ENCODE measurements at regions not wholly inside any gene's neighbourhood (a gene's known extent, or its start where the extent isn't known, plus 50 kb on each side); places are given as distances from the start of the nearest gene placed in this dataset.
"Not testable (repeated sequence)": the region's sequence is repeated elsewhere in the genome, so short reads cannot be mapped to it uniquely, and the experiment has no call there.

GRCh38 chr4:151583157-151583914 lies 174.4 kb downstream of the FHIP1A start:
- Histone ChIP-seq H2AFZ (ENCODE audit: control insufficient read depth, low read depth, low read length) (no peak overlapping the region), H3K4me2 (ENCODE audit: control insufficient read depth, insufficient read depth) (no peak overlapping the region), H3K79me2 (ENCODE audit: control insufficient read depth, insufficient read depth, low read length) (no peaks in the 10 kb centered on the region), H3K4me3 (no peak overlapping the region), H3K36me3 (ENCODE audit: control insufficient read depth in 2 of 2, insufficient read depth in 2 of 2, low read length in 1 of 2) (no peaks in the 10 kb centered on the region), H3K27ac (ENCODE audit: control insufficient read depth, insufficient read depth) (no peak overlapping the region), H3K9ac (ENCODE audit: control insufficient read depth, insufficient read depth, low read length) (no peak overlapping the region), H3K27me3 (replicated peaks in 1 of 2; ENCODE audit: control insufficient read depth in 2 of 2, insufficient read depth in 2 of 2, low read length in 1 of 2) (no peaks in the 10 kb centered on the region), H4K20me1 (ENCODE audit: control insufficient read depth, insufficient read depth) (no peaks in the 10 kb centered on the region), H3K9me3 (replicated peaks; ENCODE audit: control insufficient read depth, insufficient read depth, low read length) (no peaks in the 10 kb centered on the region), H3K4me1 (ENCODE audit: control insufficient read depth, insufficient read depth, low read length) (no peaks in the 10 kb centered on the region)
- ATAC-seq (no peak), DNase-seq (ENCODE audit: low read depth, low spot score) (no peak), FAIRE-seq (no peak)
- CTCF ChIA-PET = interaction anchor here (0.8 kb wide), 1 partner anchor 15 kb away, joined by 3 read pairs; no protein-coding TSS in a partner anchor
- RAD21 ChIA-PET (ENCODE audit: unreplicated experiment) = no interaction called here
- TF ChIP-seq YY1 (IDR thresholded peaks at IDR 0.05; ENCODE audit: low read depth, low read length) (no peak), E4F1 (IDR thresholded peaks at IDR 0.05; ENCODE audit: borderline replicate concordance, partially characterized antibody) (no peak)
- SMC1A ChIA-PET (ENCODE audit: uncharacterized antibody, unreplicated experiment) = no interaction called here
- intact Hi-C loops (cut with micrococcal nuclease; ENCODE audit: unreplicated experiment) (no loop called here), in situ Hi-C loops (cut with MboI) (no loop called here)
- WGBS (ENCODE audit: insufficient coverage, insufficient replicate concordance, low lambda C conversion rate, missing lambda C conversion rate) = 60% methylated on average over 4 of the region's 4 CpGs
- BruUV-seq (replicated peaks) = no TSS peak
- POLR2A ChIA-PET = no interaction called here

GRCh38 chr4:151584101-151584500 lies 175.1 kb downstream of the FHIP1A start:
- in situ Hi-C loops (cut with MboI) = no loop called here
- no peak for TF ChIP-seq BHLHE40 (IDR thresholded peaks at IDR 0.05; ENCODE audit: borderline replicate concordance in 1 of 2, low read depth in 2 of 2, low read length in 1 of 2)
- no peak for TF ChIP-seq BACH1 (IDR thresholded peaks at IDR 0.05; ENCODE audit: borderline replicate concordance)
- no peak for TF ChIP-seq BCL11A (IDR thresholded peaks at IDR 0.05; ENCODE audit: low read depth, low read length)
- no peak for TF ChIP-seq CBX3 (IDR thresholded peaks at IDR 0.05; ENCODE audit: borderline replicate concordance, low read depth)
- no peak for TF ChIP-seq EP300 (IDR thresholded peaks at IDR 0.05; ENCODE audit: borderline replicate concordance in 1 of 2, control insufficient read depth in 1 of 2, low read depth in 2 of 2, low read length in 2 of 2)
- FAIRE-seq (no peak), DNase-seq (ENCODE audit: low read depth, low spot score) (no peak), ATAC-seq (no peak)
- RAD21 ChIA-PET (ENCODE audit: unreplicated experiment) = no interaction called here
- no peaks in the 10 kb centered on the region for H3K27me3 ChIP-seq (replicated peaks in 1 of 2; ENCODE audit: control insufficient read depth in 2 of 2, insufficient read depth in 2 of 2, low read length in 1 of 2)
- H3K9me3 ChIP-seq (replicated peaks; ENCODE audit: control insufficient read depth, insufficient read depth, low read length) = no peaks in the 10 kb centered on the region
- H3K9ac ChIP-seq (ENCODE audit: control insufficient read depth, insufficient read depth, low read length) = no peak overlapping the region
- H2AFZ ChIP-seq (ENCODE audit: control insufficient read depth, low read depth, low read length) = no peak overlapping the region
- H4K20me1 ChIP-seq (ENCODE audit: control insufficient read depth, insufficient read depth) = no peaks in the 10 kb centered on the region
- no peak overlapping the region for H3K27ac ChIP-seq (ENCODE audit: control insufficient read depth, insufficient read depth)
- H3K4me2 ChIP-seq (ENCODE audit: control insufficient read depth, insufficient read depth) = no peak overlapping the region
- no peak overlapping the region for H3K4me3 ChIP-seq
- POLR2A ChIA-PET = no interaction called here
- no peaks in the 10 kb centered on the region for H3K4me1 ChIP-seq (ENCODE audit: control insufficient read depth, insufficient read depth, low read length)
- H3K79me2 ChIP-seq (ENCODE audit: control insufficient read depth, insufficient read depth, low read length) = no peaks in the 10 kb centered on the region
- BruUV-seq (replicated peaks) = no TSS peak
- intact Hi-C loops (cut with micrococcal nuclease; ENCODE audit: unreplicated experiment) = no loop called here
- CTCF ChIA-PET = no interaction called here
- H3K36me3 ChIP-seq (ENCODE audit: control insufficient read depth in 2 of 2, insufficient read depth in 2 of 2, low read length in 1 of 2) = no peaks in the 10 kb centered on the region
- SMC1A ChIA-PET (ENCODE audit: uncharacterized antibody, unreplicated experiment) = interaction anchor here (1.1 kb wide), 1 partner anchor 111 kb away, joined by 3 read pairs; no protein-coding TSS in a partner anchor

GRCh38 chr4:151595629-151596028 lies 165.2 kb downstream of the GATB start:
- H3K4me3 ChIP-seq; BruUV-seq (replicated peaks); H4K20me1 ChIP-seq (ENCODE audit: control insufficient read depth, insufficient read depth); H3K27me3 ChIP-seq (replicated peaks in 1 of 2; ENCODE audit: control insufficient read depth in 2 of 2, insufficient read depth in 2 of 2, low read length in 1 of 2); in situ Hi-C loops (cut with MboI); H3K9ac ChIP-seq (ENCODE audit: control insufficient read depth, insufficient read depth, low read length); H3K4me1 ChIP-seq (ENCODE audit: control insufficient read depth, insufficient read depth, low read length); H2AFZ ChIP-seq (ENCODE audit: control insufficient read depth, low read depth, low read length); CTCF ChIA-PET; H3K9me3 ChIP-seq (replicated peaks; ENCODE audit: control insufficient read depth, insufficient read depth, low read length); POLR2A ChIA-PET; H3K4me2 ChIP-seq (ENCODE audit: control insufficient read depth, insufficient read depth); DNase-seq (ENCODE audit: low read depth, low spot score); FAIRE-seq; H3K36me3 ChIP-seq (ENCODE audit: control insufficient read depth in 2 of 2, insufficient read depth in 2 of 2, low read length in 1 of 2); H3K27ac ChIP-seq (ENCODE audit: control insufficient read depth, insufficient read depth); H3K79me2 ChIP-seq (ENCODE audit: control insufficient read depth, insufficient read depth, low read length); ATAC-seq; intact Hi-C loops (cut with micrococcal nuclease; ENCODE audit: unreplicated experiment): not testable (repeated sequence)
- ChIA-PET RAD21 (ENCODE audit: unreplicated experiment) (interaction anchor here (0.8 kb wide), 1 partner anchor 485 kb away, joined by 3 read pairs; no protein-coding TSS in a partner anchor), SMC1A (ENCODE audit: uncharacterized antibody, unreplicated experiment) (interaction anchor here (1.0 kb wide), 1 partner anchor 9 kb away, joined by 5 read pairs; no protein-coding TSS in a partner anchor)
- WGBS (ENCODE audit: insufficient coverage, insufficient replicate concordance, low lambda C conversion rate, missing lambda C conversion rate) = 100% methylated on average over 1 of the region's 1 CpG
